ENCODE measurements at regions not wholly inside any gene's neighbourhood (a gene's known extent, or its start where the extent isn't known, plus 50 kb on each side); places are given as distances from the start of the nearest gene placed in this dataset.

DNA sequence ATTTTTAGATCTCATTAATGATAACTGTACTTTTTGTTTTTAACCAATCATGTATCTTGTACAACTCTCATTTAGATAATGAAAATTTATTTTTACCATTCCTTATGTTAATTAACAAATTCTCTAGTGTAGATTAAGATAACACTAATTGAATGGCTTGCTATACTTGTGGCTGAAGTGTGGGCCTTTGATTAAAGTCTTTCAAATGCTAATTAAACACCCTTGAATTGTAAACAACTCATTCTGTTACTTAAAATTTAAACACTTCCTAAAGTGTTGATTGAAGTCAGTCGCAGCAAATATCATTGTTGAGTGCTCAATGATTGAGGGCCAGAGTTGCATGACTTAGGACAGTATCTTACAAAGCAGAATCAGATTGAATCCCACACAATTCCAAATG, 109.8 kb upstream of the GULP1 start:
- TF ChIP-seq, protein P1, sequence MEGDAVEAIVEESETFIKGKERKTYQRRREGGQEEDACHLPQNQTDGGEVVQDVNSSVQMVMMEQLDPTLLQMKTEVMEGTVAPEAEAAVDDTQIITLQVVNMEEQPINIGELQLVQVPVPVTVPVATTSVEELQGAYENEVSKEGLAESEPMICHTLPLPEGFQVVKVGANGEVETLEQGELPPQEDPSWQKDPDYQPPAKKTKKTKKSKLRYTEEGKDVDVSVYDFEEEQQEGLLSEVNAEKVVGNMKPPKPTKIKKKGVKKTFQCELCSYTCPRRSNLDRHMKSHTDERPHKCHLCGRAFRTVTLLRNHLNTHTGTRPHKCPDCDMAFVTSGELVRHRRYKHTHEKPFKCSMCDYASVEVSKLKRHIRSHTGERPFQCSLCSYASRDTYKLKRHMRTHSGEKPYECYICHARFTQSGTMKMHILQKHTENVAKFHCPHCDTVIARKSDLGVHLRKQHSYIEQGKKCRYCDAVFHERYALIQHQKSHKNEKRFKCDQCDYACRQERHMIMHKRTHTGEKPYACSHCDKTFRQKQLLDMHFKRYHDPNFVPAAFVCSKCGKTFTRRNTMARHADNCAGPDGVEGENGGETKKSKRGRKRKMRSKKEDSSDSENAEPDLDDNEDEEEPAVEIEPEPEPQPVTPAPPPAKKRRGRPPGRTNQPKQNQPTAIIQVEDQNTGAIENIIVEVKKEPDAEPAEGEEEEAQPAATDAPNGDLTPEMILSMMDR (IDR thresholded peaks at IDR 0.05) = no peak
- H3K27me3 Mint-ChIP-seq (ENCODE audit: unreplicated experiment) = no peaks in the 10 kb centered on the region
- DNase-seq (ENCODE audit: extremely low spot score, unreplicated experiment) = no peak
- no peaks in the 10 kb centered on the region for H3K36me3 Mint-ChIP-seq (ENCODE audit: unreplicated experiment)
- H3K27ac Mint-ChIP-seq (ENCODE audit: unreplicated experiment) = no peak overlapping the region
- no peak overlapping the region for H3K4me3 Mint-ChIP-seq (ENCODE audit: unreplicated experiment)
- H3K4me1 Mint-ChIP-seq (ENCODE audit: unreplicated experiment) = peaks cover 5% of the 10 kb centered on the region
- peaks cover 5% of the 10 kb centered on the region for H3K9me3 Mint-ChIP-seq (ENCODE audit: unreplicated experiment)

DNA sequence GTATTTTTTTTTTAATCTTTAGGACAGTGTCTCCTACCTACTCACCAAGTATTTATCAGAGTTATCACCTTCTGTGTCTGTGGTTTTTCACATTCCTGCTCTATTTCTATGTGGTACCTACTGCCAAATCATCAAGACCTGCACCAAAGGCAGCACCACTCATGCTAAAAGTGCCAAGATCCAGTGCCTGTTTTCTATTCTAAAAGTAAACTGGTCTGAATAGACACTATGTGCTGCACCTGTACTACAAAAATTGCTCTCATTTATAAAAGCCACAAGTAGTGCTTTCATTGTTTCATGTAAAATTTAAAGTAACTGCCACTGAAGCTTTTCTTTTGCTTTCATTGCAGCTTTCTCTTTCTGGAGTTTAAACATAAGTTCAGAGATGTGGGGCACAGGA, 103.9 kb upstream of the GULP1 start:
- Mint-ChIP-seq H3K36me3 (ENCODE audit: unreplicated experiment) (no peaks in the 10 kb centered on the region), H3K9me3 (ENCODE audit: unreplicated experiment) (peaks cover 8% of the 10 kb centered on the region)

GRCh38 chr2:188189356-188189755, 102.3 kb upstream of the GULP1 start:
- peaks cover 2% of the 10 kb centered on the region for H3K27me3 Mint-ChIP-seq (ENCODE audit: unreplicated experiment)

More for the DNA sequence above, 103.9 kb upstream of the GULP1 start:
- no peak for DNase-seq (ENCODE audit: extremely low spot score, unreplicated experiment)
- peaks cover 2% of the 10 kb centered on the region for H3K27me3 Mint-ChIP-seq (ENCODE audit: unreplicated experiment)
- H3K4me1 Mint-ChIP-seq (ENCODE audit: unreplicated experiment) = no peaks in the 10 kb centered on the region
- H3K27ac Mint-ChIP-seq (ENCODE audit: unreplicated experiment) = no peak overlapping the region
- TF ChIP-seq, protein P1 (IDR thresholded peaks at IDR 0.05) = no peak
- H3K4me3 Mint-ChIP-seq (ENCODE audit: unreplicated experiment) = no peak overlapping the region

GRCh38 chr2:188193230-188193629, 98.4 kb upstream of the GULP1 start:
- TF ChIP-seq, protein P1 (IDR thresholded peaks at IDR 0.05) = no peak
- no peak for DNase-seq (ENCODE audit: extremely low spot score, unreplicated experiment)

More at GRCh38 chr2:188189356-188189755, 102.3 kb upstream of the GULP1 start:
- Mint-ChIP-seq H3K36me3 (ENCODE audit: unreplicated experiment) (no peaks in the 10 kb centered on the region), H3K9me3 (ENCODE audit: unreplicated experiment) (peaks cover 4% of the 10 kb centered on the region), H3K4me1 (ENCODE audit: unreplicated experiment) (no peaks in the 10 kb centered on the region), H3K27ac (ENCODE audit: unreplicated experiment) (no peak overlapping the region), H3K4me3 (ENCODE audit: unreplicated experiment) (no peak overlapping the region)
- no peak for DNase-seq (ENCODE audit: extremely low spot score, unreplicated experiment)
- TF ChIP-seq, protein P1 (IDR thresholded peaks at IDR 0.05) = no peak

GRCh38 chr2:188196343-188197008, 95.2 kb upstream of the GULP1 start:
- peaks cover 4% of the 10 kb centered on the region for H3K9me3 Mint-ChIP-seq (ENCODE audit: unreplicated experiment)
- H3K36me3 Mint-ChIP-seq (ENCODE audit: unreplicated experiment) = no peaks in the 10 kb centered on the region
- H3K4me3 Mint-ChIP-seq (ENCODE audit: unreplicated experiment) = no peak overlapping the region
- H3K4me1 Mint-ChIP-seq (ENCODE audit: unreplicated experiment) = peaks cover 17% of the 10 kb centered on the region
- H3K27ac Mint-ChIP-seq (ENCODE audit: unreplicated experiment) = no peak overlapping the region
- H3K27me3 Mint-ChIP-seq (ENCODE audit: unreplicated experiment) = no peaks in the 10 kb centered on the region
- DNase-seq (ENCODE audit: extremely low spot score, unreplicated experiment) = no peak
- TF ChIP-seq, protein P1 (IDR thresholded peaks at IDR 0.05) = no peak

More at GRCh38 chr2:188193230-188193629, 98.4 kb upstream of the GULP1 start:
- Mint-ChIP-seq H3K9me3 (ENCODE audit: unreplicated experiment) (peaks cover 4% of the 10 kb centered on the region), H3K4me3 (ENCODE audit: unreplicated experiment) (no peak overlapping the region), H3K4me1 (ENCODE audit: unreplicated experiment) (peaks cover 8% of the 10 kb centered on the region), H3K36me3 (ENCODE audit: unreplicated experiment) (no peaks in the 10 kb centered on the region), H3K27ac (ENCODE audit: unreplicated experiment) (no peak overlapping the region), H3K27me3 (ENCODE audit: unreplicated experiment) (peaks cover under 1% of the 10 kb centered on the region)
